ENCODE measurements at regions not wholly inside any gene's neighbourhood (a gene's known extent, or its start where the extent isn't known, plus 50 kb on each side); places are given as distances from the start of the nearest gene placed in this dataset.

GRCh38 chr14:26286081-26286912, 311.5 kb downstream of the NOVA1 start:
- TF ChIP-seq TAL1 (IDR thresholded peaks at IDR 0.05) (no peak), CREB1 (IDR thresholded peaks at IDR 0.05) (no peak), CREB1 (CRISPR knock-in tag; IDR thresholded peaks at IDR 0.05) (no peak), BRD4 (IDR thresholded peaks at IDR 0.05) (no peak), TAF1 (IDR thresholded peaks at IDR 0.05; ENCODE audit: control insufficient read depth, extremely low read depth, insufficient read depth, low read length, severe bottlenecking) (no peak), ELF1 (tag; IDR thresholded peaks at IDR 0.05) (no peak), POLR2AphosphoS5 (IDR thresholded peaks at IDR 0.05; ENCODE audit: control insufficient read depth, insufficient read depth, low read depth, low read length) (no peak), HMBOX1 (IDR thresholded peaks at IDR 0.05) (no peak), ZNF589 (CRISPR knock-in tag; IDR thresholded peaks at IDR 0.05; ENCODE audit: low read depth) (no peak), CBX1 (IDR thresholded peaks at IDR 0.05; ENCODE audit: low read depth) (no peak), TCF7 (IDR thresholded peaks at IDR 0.05; ENCODE audit: borderline replicate concordance) (no peak), POLR2A (conservative IDR thresholded peaks at IDR 0.05) (no peak)
- TF ChIP-seq, protein P1, sequence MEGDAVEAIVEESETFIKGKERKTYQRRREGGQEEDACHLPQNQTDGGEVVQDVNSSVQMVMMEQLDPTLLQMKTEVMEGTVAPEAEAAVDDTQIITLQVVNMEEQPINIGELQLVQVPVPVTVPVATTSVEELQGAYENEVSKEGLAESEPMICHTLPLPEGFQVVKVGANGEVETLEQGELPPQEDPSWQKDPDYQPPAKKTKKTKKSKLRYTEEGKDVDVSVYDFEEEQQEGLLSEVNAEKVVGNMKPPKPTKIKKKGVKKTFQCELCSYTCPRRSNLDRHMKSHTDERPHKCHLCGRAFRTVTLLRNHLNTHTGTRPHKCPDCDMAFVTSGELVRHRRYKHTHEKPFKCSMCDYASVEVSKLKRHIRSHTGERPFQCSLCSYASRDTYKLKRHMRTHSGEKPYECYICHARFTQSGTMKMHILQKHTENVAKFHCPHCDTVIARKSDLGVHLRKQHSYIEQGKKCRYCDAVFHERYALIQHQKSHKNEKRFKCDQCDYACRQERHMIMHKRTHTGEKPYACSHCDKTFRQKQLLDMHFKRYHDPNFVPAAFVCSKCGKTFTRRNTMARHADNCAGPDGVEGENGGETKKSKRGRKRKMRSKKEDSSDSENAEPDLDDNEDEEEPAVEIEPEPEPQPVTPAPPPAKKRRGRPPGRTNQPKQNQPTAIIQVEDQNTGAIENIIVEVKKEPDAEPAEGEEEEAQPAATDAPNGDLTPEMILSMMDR (IDR thresholded peaks at IDR 0.05 in 2 of 3, conservative IDR thresholded peaks at IDR 0.05 in 1 of 3; ENCODE audit: insufficient read depth in 2 of 3, low read depth in 1 of 3, low read length in 3 of 3): no peak
- TF ChIP-seq, protein P2, sequence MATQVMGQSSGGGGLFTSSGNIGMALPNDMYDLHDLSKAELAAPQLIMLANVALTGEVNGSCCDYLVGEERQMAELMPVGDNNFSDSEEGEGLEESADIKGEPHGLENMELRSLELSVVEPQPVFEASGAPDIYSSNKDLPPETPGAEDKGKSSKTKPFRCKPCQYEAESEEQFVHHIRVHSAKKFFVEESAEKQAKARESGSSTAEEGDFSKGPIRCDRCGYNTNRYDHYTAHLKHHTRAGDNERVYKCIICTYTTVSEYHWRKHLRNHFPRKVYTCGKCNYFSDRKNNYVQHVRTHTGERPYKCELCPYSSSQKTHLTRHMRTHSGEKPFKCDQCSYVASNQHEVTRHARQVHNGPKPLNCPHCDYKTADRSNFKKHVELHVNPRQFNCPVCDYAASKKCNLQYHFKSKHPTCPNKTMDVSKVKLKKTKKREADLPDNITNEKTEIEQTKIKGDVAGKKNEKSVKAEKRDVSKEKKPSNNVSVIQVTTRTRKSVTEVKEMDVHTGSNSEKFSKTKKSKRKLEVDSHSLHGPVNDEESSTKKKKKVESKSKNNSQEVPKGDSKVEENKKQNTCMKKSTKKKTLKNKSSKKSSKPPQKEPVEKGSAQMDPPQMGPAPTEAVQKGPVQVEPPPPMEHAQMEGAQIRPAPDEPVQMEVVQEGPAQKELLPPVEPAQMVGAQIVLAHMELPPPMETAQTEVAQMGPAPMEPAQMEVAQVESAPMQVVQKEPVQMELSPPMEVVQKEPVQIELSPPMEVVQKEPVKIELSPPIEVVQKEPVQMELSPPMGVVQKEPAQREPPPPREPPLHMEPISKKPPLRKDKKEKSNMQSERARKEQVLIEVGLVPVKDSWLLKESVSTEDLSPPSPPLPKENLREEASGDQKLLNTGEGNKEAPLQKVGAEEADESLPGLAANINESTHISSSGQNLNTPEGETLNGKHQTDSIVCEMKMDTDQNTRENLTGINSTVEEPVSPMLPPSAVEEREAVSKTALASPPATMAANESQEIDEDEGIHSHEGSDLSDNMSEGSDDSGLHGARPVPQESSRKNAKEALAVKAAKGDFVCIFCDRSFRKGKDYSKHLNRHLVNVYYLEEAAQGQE (IDR thresholded peaks at IDR 0.05; ENCODE audit: borderline replicate concordance): no peak
- TF ChIP-seq, protein P2 (CRISPR knock-in tag; IDR thresholded peaks at IDR 0.05; ENCODE audit: low read depth): no peak

All from K562 (cell line).